ENCODE measurements at regions not wholly inside any gene's neighbourhood (a gene's known extent, or its start where the extent isn't known, plus 50 kb on each side); places are given as distances from the start of the nearest gene placed in this dataset.

GRCh38 chr6:169016758-169017157 lies 236.9 kb downstream of the THBS2 start:
- TF ChIP-seq CTCF (conservative IDR thresholded peaks at IDR 0.05; ENCODE audit: low read depth): no peak
- no peak for DNase-seq (ENCODE audit: low spot score)
- ChIA-PET CTCF (no interaction called here), POLR2A (ENCODE audit: low non-redundant PET) (no interaction called here)
- no peak overlapping the region for H3K27ac ChIP-seq

GRCh38 chr6:169014211-169015197 lies 239.1 kb downstream of the THBS2 start:
- POLR2A ChIA-PET (ENCODE audit: low non-redundant PET): no interaction called here
- DNase-seq (ENCODE audit: low spot score): no peak
- no peak overlapping the region for H3K27ac ChIP-seq

GRCh38 chr6:169009628-169010027 lies 244.0 kb downstream of the THBS2 start:
- CTCF ChIA-PET: interaction anchor here (0.6 kb wide), 2 partner anchors 654 to 767 kb away, joined by 3 read pairs; no protein-coding TSS in a partner anchor
- no peak overlapping the region for H3K27ac ChIP-seq
- no peak for TF ChIP-seq CTCF (conservative IDR thresholded peaks at IDR 0.05; ENCODE audit: low read depth)
- POLR2A ChIA-PET (ENCODE audit: low non-redundant PET): no interaction called here
- no peak for DNase-seq (ENCODE audit: low spot score)

More at GRCh38 chr6:169014211-169015197, 239.1 kb downstream of the THBS2 start:
- CTCF ChIA-PET: no interaction called here
- TF ChIP-seq CTCF (conservative IDR thresholded peaks at IDR 0.05; ENCODE audit: low read depth): no peak

- DNase-seq (ENCODE audit: low spot score): no peak
- ChIA-PET CTCF (interaction anchor here (0.6 kb wide), 1 partner anchor 276 kb away, joined by 4 read pairs; no protein-coding TSS in a partner anchor), POLR2A (ENCODE audit: low non-redundant PET) (no interaction called here)
- TF ChIP-seq CTCF (conservative IDR thresholded peaks at IDR 0.05; ENCODE audit: low read depth): no peak
- H3K27ac ChIP-seq: no peak overlapping the region
These were observed 244.9 kb downstream of the THBS2 start for GRCh38 chr6:169008641-169009257.

GRCh38 chr6:169005166-169005565 lies 248.5 kb downstream of the THBS2 start:
- no peak overlapping the region for H3K27ac ChIP-seq
- CTCF ChIA-PET: no interaction called here
- TF ChIP-seq CTCF (conservative IDR thresholded peaks at IDR 0.05; ENCODE audit: low read depth): no peak
- POLR2A ChIA-PET (ENCODE audit: low non-redundant PET): no interaction called here
- no peak for DNase-seq (ENCODE audit: low spot score)

- DNase-seq (ENCODE audit: low spot score): no peak
- no peak for TF ChIP-seq CTCF (conservative IDR thresholded peaks at IDR 0.05; ENCODE audit: low read depth)
- ChIA-PET CTCF (interaction anchor here (0.6 to 0.7 kb wide), 2 partner anchors 509 to 1044 kb away, joined by 3 read pairs; no protein-coding TSS in a partner anchor), POLR2A (ENCODE audit: low non-redundant PET) (no interaction called here)
- H3K27ac ChIP-seq: peak overlapping the region; percentile 71
These were observed 253.6 kb downstream of the THBS2 start for GRCh38 chr6:169000022-169000421.
